HG03064 (cell line): ENCODE measurements at regions not wholly inside any gene's neighbourhood (a gene's known extent, or its start where the extent isn't known, plus 50 kb on each side); places are given as distances from the start of the nearest gene placed in this dataset.
A peak's percentile ranks its signal among the peaks of the same experiment; 100 is the strongest.

Source experiments
- ATAC-seq: cut with Tn5 transposase; IDR thresholded peaks from one replicate; pipeline ENCODE4 v1.9.1; 2021; ENCODE audit warnings: low read depth; ENCODE audit not compliant: unreplicated experiment

GRCh38 chr18:21991886-21992285 lies 177.5 kb upstream of the GATA6 start:
- no peak for ATAC-seq

- no peak for ATAC-seq
Observed at GRCh38 chr18:21996351-21996826, 173.0 kb upstream of the GATA6 start.

- ATAC-seq = peak; percentile 61
Observed at GRCh38 chr18:21997207-21998143, 171.9 kb upstream of the GATA6 start.

- no peak for ATAC-seq
Observed at GRCh38 chr18:21998486-21998885, 170.9 kb upstream of the GATA6 start.

- no peak for ATAC-seq
Observed at GRCh38 chr18:22001912-22002487, 167.4 kb upstream of the GATA6 start.

- ATAC-seq = no peak
Observed at GRCh38 chr18:22005191-22005841, 164.1 kb upstream of the GATA6 start.

GRCh38 chr18:22006458-22006857 lies 162.9 kb upstream of the GATA6 start:
- no peak for ATAC-seq

- ATAC-seq = no peak
Observed at GRCh38 chr18:22009242-22009641, 160.1 kb upstream of the GATA6 start.

- no peak for ATAC-seq
Observed at GRCh38 chr18:22013993-22014392, 155.4 kb upstream of the GATA6 start.

GRCh38 chr18:22015156-22015555 lies 154.2 kb upstream of the GATA6 start:
- no peak for ATAC-seq

- ATAC-seq = no peak
Observed at GRCh38 chr18:22018366-22018765, 151.0 kb upstream of the GATA6 start.

- ATAC-seq = no peak
Observed at GRCh38 chr18:22019193-22019592, 150.2 kb upstream of the GATA6 start.

- ATAC-seq = no peak
Observed at GRCh38 chr18:22020127-22020866, 149.1 kb upstream of the GATA6 start.

GRCh38 chr18:22020867-22021370 lies 148.5 kb upstream of the GATA6 start:
- no peak for ATAC-seq

GRCh38 chr18:22021701-22022100 lies 147.7 kb upstream of the GATA6 start:
- ATAC-seq = no peak

GRCh38 chr18:22024924-22025323 lies 144.5 kb upstream of the GATA6 start:
- ATAC-seq = no peak

GRCh38 chr18:22026362-22026761 lies 143.0 kb upstream of the GATA6 start:
- ATAC-seq = no peak

- no peak for ATAC-seq
Observed at GRCh38 chr18:22026889-22027288, 142.5 kb upstream of the GATA6 start.

- no peak for ATAC-seq
Observed at GRCh38 chr18:22031611-22032010, 137.8 kb upstream of the GATA6 start.

- ATAC-seq = no peak
Observed at GRCh38 chr18:22032392-22032961, 136.9 kb upstream of the GATA6 start.
